NCI-H82 (cell line): ENCODE measurements at regions not wholly inside any gene's neighbourhood (a gene's known extent, or its start where the extent isn't known, plus 50 kb on each side); places are given as distances from the start of the nearest gene placed in this dataset.

Source experiments
- DNase-seq: peaks from one replicate; lab custom pipeline; 2025; lab: John Stamatoyannopoulos, UW

DNA sequence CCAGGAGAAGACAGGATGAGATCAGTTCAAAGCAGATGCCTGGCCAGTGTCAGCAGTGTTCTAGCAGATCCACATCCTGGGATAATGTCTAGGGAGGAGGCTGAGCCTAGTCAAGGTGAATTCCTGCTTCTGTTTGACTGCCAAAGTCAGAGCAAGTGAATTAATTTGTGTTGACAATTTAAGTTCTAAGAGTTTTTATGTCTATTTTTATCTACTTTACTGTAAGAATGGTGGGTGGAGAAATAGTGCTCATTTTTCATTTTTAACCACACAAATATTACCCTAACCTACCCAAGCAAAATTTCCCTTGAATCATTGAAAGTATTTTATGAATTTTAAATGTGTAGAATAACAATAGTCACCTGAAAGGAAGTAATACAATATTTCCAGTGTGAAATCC lies 207.6 kb upstream of the SLC10A2 start:
- DNase-seq: no peak

DNA sequence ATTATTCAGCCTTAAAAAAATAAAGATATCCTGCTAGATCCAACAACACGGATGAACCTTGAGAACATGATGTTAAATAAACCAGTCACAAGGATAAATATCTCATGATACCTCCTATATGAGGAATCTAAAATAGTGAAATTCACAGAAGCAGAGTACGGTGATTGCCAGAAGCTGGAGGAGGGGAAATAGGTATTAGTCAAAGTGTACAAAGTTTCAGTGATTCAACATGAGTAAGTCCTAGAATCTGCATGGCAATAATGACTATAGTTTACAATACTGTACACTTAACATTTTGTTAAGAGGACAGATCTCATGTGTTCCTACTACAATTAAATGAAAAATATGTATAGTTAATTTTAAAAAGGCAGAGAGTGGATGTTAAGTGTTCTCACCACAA lies 206.6 kb upstream of the SLC10A2 start:
- DNase-seq: no peak

- DNase-seq: no peak
Observed at GRCh38 chr13:103263448-103263847, 197.2 kb upstream of the SLC10A2 start.

- no peak for DNase-seq
Observed at GRCh38 chr13:103255587-103256301, 189.5 kb upstream of the SLC10A2 start.

GRCh38 chr13:103250071-103250470 lies 183.9 kb upstream of the SLC10A2 start:
- peak; percentile 88 for DNase-seq

- peak; percentile 58 for DNase-seq
Observed at GRCh38 chr13:103246581-103247200, 180.5 kb upstream of the SLC10A2 start.

- DNase-seq: no peak
Observed at GRCh38 chr13:103243495-103243894, 177.3 kb upstream of the SLC10A2 start.

GRCh38 chr13:103238441-103238840 lies 172.2 kb upstream of the SLC10A2 start:
- DNase-seq: no peak

- peak; percentile 29 for DNase-seq
Observed at GRCh38 chr13:103236213-103236612, 170.0 kb upstream of the SLC10A2 start.

GRCh38 chr13:103229674-103230073 lies 163.5 kb upstream of the SLC10A2 start:
- DNase-seq: no peak

DNA sequence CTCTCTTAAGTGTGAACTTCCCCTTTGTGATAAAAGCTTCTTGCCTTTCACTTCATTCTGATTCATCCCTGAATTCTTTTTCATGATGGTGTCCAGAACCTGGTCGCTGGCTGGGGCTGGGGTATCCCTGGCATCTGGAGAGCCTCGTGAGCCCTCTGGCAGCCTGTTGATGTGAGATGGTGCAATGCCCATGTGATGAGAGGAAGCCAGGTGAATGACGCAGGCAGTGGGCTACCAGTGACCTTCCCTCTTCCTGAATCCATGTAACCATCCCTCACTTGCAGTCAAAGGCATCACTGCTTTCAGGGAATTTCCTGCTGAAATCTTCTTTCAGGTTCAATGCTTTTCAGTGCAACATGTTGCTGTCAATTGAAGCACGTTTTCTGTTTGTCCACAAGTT lies 158.6 kb upstream of the SLC10A2 start:
- no peak for DNase-seq

DNA sequence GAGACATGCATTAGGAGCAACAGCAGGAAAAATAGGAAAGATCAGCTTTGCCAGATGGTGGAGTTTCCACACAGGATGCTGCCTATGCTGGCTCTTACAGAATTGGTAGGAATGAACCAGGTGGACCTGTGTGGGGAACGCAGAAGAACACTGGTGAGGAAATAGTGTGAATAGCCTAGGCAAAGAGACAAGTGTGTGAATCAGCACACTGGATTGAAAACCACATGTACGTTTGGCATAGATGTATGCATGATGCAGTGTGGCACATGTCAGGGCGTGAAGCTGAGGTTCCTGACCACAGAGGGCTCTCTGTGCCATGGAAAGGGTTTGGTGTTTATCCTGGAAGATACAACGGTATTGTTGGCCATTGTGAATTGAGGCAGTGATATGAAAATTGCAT lies 156.5 kb upstream of the SLC10A2 start:
- no peak for DNase-seq

- DNase-seq: no peak
Observed at GRCh38 chr13:103218253-103218652, 152.0 kb upstream of the SLC10A2 start.

- DNase-seq: no peak
Observed at GRCh38 chr13:103213152-103213551, 146.9 kb upstream of the SLC10A2 start.

- no peak for DNase-seq
Observed at GRCh38 chr13:103210348-103210747, 144.1 kb upstream of the SLC10A2 start.

GRCh38 chr13:103203735-103204330 lies 137.6 kb upstream of the SLC10A2 start:
- no peak for DNase-seq

DNA sequence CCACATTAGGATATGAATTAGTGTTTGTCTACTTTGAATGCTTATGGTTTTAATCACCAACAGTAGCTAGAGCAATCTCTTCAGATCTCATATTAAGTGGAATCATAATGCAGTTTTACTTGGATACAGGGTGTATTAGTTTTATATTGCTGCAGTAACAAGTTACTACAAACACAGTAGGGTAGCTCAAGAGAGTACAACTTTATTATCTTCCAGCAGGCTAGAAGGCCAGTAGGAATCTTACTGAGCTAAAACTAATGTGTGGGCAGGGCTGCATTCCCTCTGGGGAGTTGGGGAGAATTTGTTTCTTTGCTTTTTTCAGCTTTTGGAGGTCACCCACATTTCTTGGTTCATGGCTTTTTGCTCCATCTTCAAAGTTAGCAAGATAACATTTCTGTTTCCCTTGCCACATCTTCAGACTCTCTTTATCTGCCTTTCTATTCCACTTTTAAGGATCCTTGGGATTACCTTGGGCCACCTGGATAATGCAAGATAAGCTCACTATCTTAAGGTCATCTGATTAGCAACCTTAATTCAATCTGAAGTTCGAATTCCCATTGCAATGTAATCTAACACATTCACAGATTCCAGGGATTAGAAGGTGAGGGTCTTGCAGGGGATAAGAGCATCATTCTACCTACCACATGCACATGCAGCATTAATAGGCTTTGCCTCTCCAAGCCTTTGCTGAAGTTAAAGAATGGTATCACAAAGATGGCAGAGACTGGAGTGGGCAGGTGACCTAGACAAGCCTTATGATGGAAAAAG lies 134.1 kb upstream of the SLC10A2 start:
- peak; percentile 83 for DNase-seq

GRCh38 chr13:103199380-103200088 lies 133.3 kb upstream of the SLC10A2 start:
- DNase-seq: no peak

- DNase-seq: no peak
Observed at GRCh38 chr13:103196356-103196755, 130.1 kb upstream of the SLC10A2 start.

- DNase-seq: no peak
Observed at GRCh38 chr13:103195762-103196161, 129.5 kb upstream of the SLC10A2 start.

DNA sequence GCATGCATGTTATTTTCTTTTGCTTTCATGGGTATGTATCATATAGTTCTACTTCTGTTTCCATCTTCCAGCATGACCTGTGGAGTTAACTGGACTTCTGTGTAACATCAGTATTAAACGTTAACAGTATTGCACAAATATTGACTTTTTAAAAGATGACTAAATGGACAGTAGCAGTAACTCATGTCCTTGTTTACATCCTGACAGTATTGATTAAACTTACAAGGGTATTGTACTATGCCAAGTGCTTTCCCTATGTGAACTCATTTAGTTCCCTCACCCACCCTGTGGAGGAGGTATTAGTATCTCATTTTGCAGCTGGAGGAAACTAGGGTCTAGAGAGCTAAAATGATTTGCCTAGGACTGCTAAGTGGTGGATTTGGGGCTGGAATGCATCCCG lies 128.7 kb upstream of the SLC10A2 start:
- no peak for DNase-seq

DNA sequence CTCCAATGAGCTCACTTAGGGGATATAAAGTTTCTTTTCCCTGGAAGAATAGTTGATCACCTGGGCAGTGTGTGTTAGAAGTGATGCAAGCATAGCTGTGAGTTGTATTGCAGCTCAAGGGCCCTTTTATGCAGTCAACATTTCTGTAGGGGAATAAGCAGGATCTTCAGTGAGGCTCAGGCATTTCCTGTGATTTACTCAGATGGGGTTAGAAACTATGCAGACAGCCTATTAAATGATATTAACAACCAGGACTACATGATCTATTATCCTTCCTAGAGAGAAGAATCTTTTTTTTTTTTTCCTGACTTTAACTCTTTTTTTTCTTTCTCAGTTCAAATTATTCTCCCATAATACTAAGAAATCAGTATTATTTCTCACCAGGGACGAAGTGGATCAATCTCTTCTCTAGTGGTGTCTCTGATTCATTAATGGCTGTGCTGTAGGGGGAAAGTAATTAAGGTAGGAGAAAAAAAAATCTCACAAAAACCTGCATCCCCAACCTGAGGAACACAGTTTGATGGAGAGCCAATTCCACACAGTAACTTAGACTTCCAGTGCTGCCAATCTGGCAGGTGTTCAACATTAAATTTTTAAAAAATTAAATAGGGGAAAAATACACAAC lies 126.4 kb upstream of the SLC10A2 start:
- no peak for DNase-seq
